Natural killer cell (primary cell): ENCODE measurements at regions not wholly inside any gene's neighbourhood (a gene's known extent, or its start where the extent isn't known, plus 50 kb on each side); places are given as distances from the start of the nearest gene placed in this dataset.

Source experiments
- ATAC-seq, 3 donors: fragments of 150-1000 bp in 2 of 3; fragments of 200-7000 bp in 1 of 3; cut with Tn5 transposase; 1 replicate in 1 of 3; 2 replicates in 2 of 3; pipeline ENCODE4 v1.10.0; 2021; ENCODE audit warnings: mild to moderate bottlenecking in 2 of 3, moderate library complexity in 2 of 3
- DNase-seq, 2 donors: peaks; one replicate each; pipeline versions ENCODE4 v3.0.0 to v3.0.0-alpha.2; 2013 to 2021; ENCODE audit warnings: mixed read lengths in 1 of 2
- H3K27ac ChIP-seq: one replicate; pipeline ENCODE4 v1.5.1; 2013; ENCODE audit warnings: mild to moderate bottlenecking, low read length
- H3K27me3 ChIP-seq: one replicate; pipeline ENCODE4 v1.6.1; 2013; ENCODE audit warnings: low read length; ENCODE audit not compliant: control insufficient read depth, insufficient read depth
- H3K36me3 ChIP-seq: one replicate; pipeline ENCODE4 v1.6.1; 2013; ENCODE audit warnings: low read length; ENCODE audit not compliant: control insufficient read depth, insufficient read depth
- H3K4me1 ChIP-seq: one replicate; pipeline ENCODE4 v1.6.1; 2013; ENCODE audit warnings: low read length; ENCODE audit not compliant: control insufficient read depth, insufficient read depth
- H3K4me3 ChIP-seq: one replicate; pipeline ENCODE4 v1.5.1; 2013; ENCODE audit warnings: low read length
- H3K9me3 ChIP-seq: one replicate; pipeline ENCODE4 v1.6.1; 2013; ENCODE audit warnings: low read length; ENCODE audit not compliant: control insufficient read depth, insufficient read depth
- H3K27ac Mint-ChIP-seq, 2 donors: one replicate each; pipeline ENCODE4 v1.8.0; 2022; ENCODE audit warnings: mild to moderate bottlenecking in 2 of 2, mixed read lengths in 2 of 2, moderate library complexity in 1 of 2
- H3K27me3 Mint-ChIP-seq, 2 donors: one replicate each; pipeline ENCODE4 v1.8.0; 2022; ENCODE audit warnings: low read depth in 2 of 2, mixed read lengths in 2 of 2
- H3K36me3 Mint-ChIP-seq: one replicate; pipeline ENCODE4 v1.8.0; 2022; ENCODE audit warnings: mixed read lengths
- H3K4me1 Mint-ChIP-seq, 2 donors: one replicate each; pipeline ENCODE4 v1.8.0; 2022; ENCODE audit warnings: mixed read lengths in 2 of 2
- H3K4me3 Mint-ChIP-seq: one replicate; pipeline ENCODE4 v1.8.0; 2022; ENCODE audit warnings: mild to moderate bottlenecking, moderate library complexity, mixed read lengths
- H3K9me3 Mint-ChIP-seq, 2 donors: one replicate each; pipeline ENCODE4 v1.8.0; 2022; ENCODE audit warnings: mixed read lengths in 2 of 2
- CTCF ChIP-seq: fragments of 200-600 bp; IDR thresholded peaks from one replicate; pipeline ENCODE4 v1.8.0; 2022; ENCODE audit warnings: antibody characterized with exemption
- WGBS: methylation state at CpG from one replicate; pipeline ENCODE4 v1.1.7; 2013; ENCODE audit warnings: missing lambda C conversion rate; ENCODE audit not compliant: insufficient coverage; 5-methylcytosine and 5-hydroxymethylcytosine counted together
- intact Hi-C: fragments of 100-400 bp; cut with micrococcal nuclease; formaldehyde crosslinking; loops from one replicate; pipeline ENCODE4 v1.14.2; 2022

GRCh38 chr9:107723015-107723414 is 233.4 kb upstream of the KLF4 start:
- no peaks in the 10 kb centered on the region for H3K36me3 Mint-ChIP-seq
- H3K4me1 Mint-ChIP-seq = no peaks in the 10 kb centered on the region
- DNase-seq (no peak), ATAC-seq (no peak)
- H3K27ac Mint-ChIP-seq = no peak overlapping the region
- WGBS = 83% methylated on average over 4 of the region's 4 CpGs
- Histone ChIP-seq H3K36me3 (no peaks in the 10 kb centered on the region), H3K27ac (no peak overlapping the region), H3K9me3 (no peaks in the 10 kb centered on the region), H3K4me3 (no peak overlapping the region), H3K27me3 (no peaks in the 10 kb centered on the region), H3K4me1 (no peaks in the 10 kb centered on the region)
- H3K9me3 Mint-ChIP-seq = peaks cover 2 to 7% of the 10 kb centered on the region in 2 donors
- TF ChIP-seq CTCF = no peak
- no peaks in the 10 kb centered on the region for H3K27me3 Mint-ChIP-seq
- no peak overlapping the region for H3K4me3 Mint-ChIP-seq
- intact Hi-C loops = loop anchor here (10.0 kb wide), 1 partner anchor 58 kb away; no protein-coding TSS in a partner anchor

GRCh38 chr9:107721705-107722245 is 232.2 kb upstream of the KLF4 start:
- WGBS = 56% methylated on average over 5 of the region's 5 CpGs
- no peak overlapping the region for H3K27ac ChIP-seq
- no peaks in the 10 kb centered on the region for H3K27me3 Mint-ChIP-seq
- no peaks in the 10 kb centered on the region for H3K27me3 ChIP-seq
- no peaks in the 10 kb centered on the region for H3K9me3 ChIP-seq
- no peak overlapping the region for H3K4me3 ChIP-seq
- no peak for TF ChIP-seq CTCF
- no peaks in the 10 kb centered on the region for H3K4me1 ChIP-seq
- H3K4me3 Mint-ChIP-seq = no peak overlapping the region
- intact Hi-C loops = loop anchor here (10.0 kb wide), 1 partner anchor 57 kb away; no protein-coding TSS in a partner anchor
- DNase-seq (no peak), ATAC-seq (no peak)
- no peaks in the 10 kb centered on the region for H3K36me3 Mint-ChIP-seq
- no peaks in the 10 kb centered on the region for H3K4me1 Mint-ChIP-seq
- no peak overlapping the region for H3K27ac Mint-ChIP-seq
- H3K9me3 Mint-ChIP-seq = peaks cover 2 to 3% of the 10 kb centered on the region in 2 donors
- H3K36me3 ChIP-seq = no peaks in the 10 kb centered on the region

GRCh38 chr9:107720501-107720900 is 230.9 kb upstream of the KLF4 start:
- TF ChIP-seq CTCF = no peak
- Histone ChIP-seq H3K9me3 (no peaks in the 10 kb centered on the region), H3K36me3 (no peaks in the 10 kb centered on the region), H3K4me3 (no peak overlapping the region), H3K27me3 (no peaks in the 10 kb centered on the region), H3K4me1 (no peaks in the 10 kb centered on the region), H3K27ac (no peak overlapping the region)
- ATAC-seq (no peak), DNase-seq (no peak)
- Mint-ChIP-seq H3K9me3 (peaks cover 2 to 3% of the 10 kb centered on the region in 2 donors), H3K27me3 (no peaks in the 10 kb centered on the region), H3K4me3 (no peak overlapping the region), H3K36me3 (no peaks in the 10 kb centered on the region), H3K4me1 (no peaks in the 10 kb centered on the region), H3K27ac (no peak overlapping the region)
- WGBS = 89% methylated on average over 2 of the region's 2 CpGs
- intact Hi-C loops = loop anchor here (10.0 kb wide), 1 partner anchor 56 kb away; no protein-coding TSS in a partner anchor
